ENCODE measurements at regions not wholly inside any gene's neighbourhood (a gene's known extent, or its start where the extent isn't known, plus 50 kb on each side); places are given as distances from the start of the nearest gene placed in this dataset.

- Mint-ChIP-seq H3K4me1 (peaks cover 14% of the 10 kb centered on the region; the same call in 2 of the 3 replicates), H3K27ac (peak overlapping the region; percentile 70; the same call in 1 of the 2 replicates), H3K36me3 (ENCODE audit: low read depth) (peaks cover 14% of the 10 kb centered on the region; the same call in 2 of the 3 replicates), H3K4me3 (no peak overlapping the region), H3K9me3 (no peaks in the 10 kb centered on the region), H3K27me3 (ENCODE audit: insufficient read depth, low read depth, poor library complexity) (peaks cover 4% of the 10 kb centered on the region)
- no peak overlapping the region for H3K4me3 ChIP-seq
- H3F3A ChIP-seq (replicated peaks; ENCODE audit: low read depth) = 0 out of 2 replicates have a peak, but pooled peaks cover 7% of the 10 kb centered on the region
- H3K79me2 ChIP-seq (replicated peaks; ENCODE audit: insufficient read depth) = peaks cover 33% of the 10 kb centered on the region
- H2AFZ ChIP-seq = no peak overlapping the region
- no peak for TF ChIP-seq ETS1 (IDR thresholded peaks at IDR 0.05)
- no peak for TF ChIP-seq POLR2AphosphoS5 (IDR thresholded peaks at IDR 0.05; ENCODE audit: low read depth)
- no peak for TF ChIP-seq EZH2phosphoT487 (IDR thresholded peaks at IDR 0.05; ENCODE audit: unreplicated experiment)
- TF ChIP-seq NANOG (IDR thresholded peaks at IDR 0.05; ENCODE audit: borderline replicate concordance) = no peak
- no peaks in the 10 kb centered on the region for H3K36me3 ChIP-seq (ENCODE audit: insufficient read depth)
- DNase-seq (ENCODE audit: low spot score) (no peak), ATAC-seq (no peak)
- no peaks in the 10 kb centered on the region for H3K27me3 ChIP-seq (ENCODE audit: insufficient read depth)
- H3K27ac ChIP-seq (ENCODE audit: low read depth) = peak overlapping the region; percentile 80; the same call in 1 of the 2 replicates
- 0 out of 2 replicates have a peak overlapping the region, but pooled peaks have one; percentile 21 for H3K4me2 ChIP-seq
- no peaks in the 10 kb centered on the region for H4K20me1 ChIP-seq (replicated peaks; ENCODE audit: insufficient read depth)
- peaks cover 12% of the 10 kb centered on the region for H3K4me1 ChIP-seq (ENCODE audit: insufficient read depth)
- H3K9me2 ChIP-seq (ENCODE audit: insufficient read depth) = no peaks in the 10 kb centered on the region
These were observed 534.8 kb upstream of the HTR2C start for GRCh38 chrX:114049063-114049462.

GRCh38 chrX:114047558-114047957 is 536.3 kb upstream of the HTR2C start:
- H3K4me1 ChIP-seq (ENCODE audit: insufficient read depth) = peaks cover 12% of the 10 kb centered on the region
- no peaks in the 10 kb centered on the region for H3K27me3 ChIP-seq (ENCODE audit: insufficient read depth)
- Mint-ChIP-seq H3K27ac (no peak overlapping the region), H3K4me3 (no peak overlapping the region), H3K36me3 (ENCODE audit: low read depth) (peaks cover 12% of the 10 kb centered on the region; the same call in 2 of the 3 replicates), H3K4me1 (peaks cover 14% of the 10 kb centered on the region; the same call in 2 of the 3 replicates), H3K27me3 (ENCODE audit: insufficient read depth, low read depth, poor library complexity) (peaks cover 4% of the 10 kb centered on the region), H3K9me3 (no peaks in the 10 kb centered on the region)
- DNase-seq (ENCODE audit: low spot score) (peak; percentile 43), ATAC-seq (peak; percentile 8; the same call in 2 of the 3 replicates)
- TF ChIP-seq POLR2AphosphoS5 (IDR thresholded peaks at IDR 0.05; ENCODE audit: low read depth) (0 out of 2 replicates have a peak, but pooled peaks have one; percentile 40), EZH2phosphoT487 (IDR thresholded peaks at IDR 0.05; ENCODE audit: unreplicated experiment) (no peak)
- no peaks in the 10 kb centered on the region for H4K20me1 ChIP-seq (replicated peaks; ENCODE audit: insufficient read depth)
- H3K9me2 ChIP-seq (ENCODE audit: insufficient read depth) = no peaks in the 10 kb centered on the region
- no peaks in the 10 kb centered on the region for H3K36me3 ChIP-seq (ENCODE audit: insufficient read depth)
- H3K4me3 ChIP-seq = peak overlapping the region; percentile 35; the same call in 1 of the 2 replicates
- peak overlapping the region; percentile 69; the same call in 1 of the 2 replicates for H3K27ac ChIP-seq (ENCODE audit: low read depth)
- H3F3A ChIP-seq (replicated peaks; ENCODE audit: low read depth) = 0 out of 2 replicates have a peak, but pooled peaks cover 8% of the 10 kb centered on the region
- H3K79me2 ChIP-seq (replicated peaks; ENCODE audit: insufficient read depth) = peaks cover 42% of the 10 kb centered on the region
- H2AFZ ChIP-seq = no peak overlapping the region
- H3K4me2 ChIP-seq = peak overlapping the region; percentile 60; the same call in 1 of the 2 replicates

- H3K27me3 ChIP-seq (ENCODE audit: insufficient read depth) = no peaks in the 10 kb centered on the region
- Mint-ChIP-seq H3K9me3 (no peaks in the 10 kb centered on the region; the same call in 2 of the 3 replicates), H3K27ac (no peak overlapping the region), H3K4me1 (peaks cover 14% of the 10 kb centered on the region; the same call in 2 of the 3 replicates), H3K36me3 (ENCODE audit: low read depth) (peaks cover 19% of the 10 kb centered on the region), H3K27me3 (ENCODE audit: insufficient read depth, low read depth, poor library complexity) (peaks cover 4% of the 10 kb centered on the region), H3K4me3 (no peak overlapping the region)
- no peak for DNase-seq (ENCODE audit: low spot score)
- H3K4me2 ChIP-seq = no peak overlapping the region; the same call in 1 of the 2 replicates
- no peaks in the 10 kb centered on the region for H3K9me2 ChIP-seq (ENCODE audit: insufficient read depth)
- no peak overlapping the region for H2AFZ ChIP-seq
- peak overlapping the region; percentile 30; the same call in 1 of the 2 replicates for H3K4me3 ChIP-seq
- H3K4me1 ChIP-seq (ENCODE audit: insufficient read depth) = peaks cover 12% of the 10 kb centered on the region
- H3F3A ChIP-seq (replicated peaks; ENCODE audit: low read depth) = 0 out of 2 replicates have a peak, but pooled peaks cover 8% of the 10 kb centered on the region
- H3K36me3 ChIP-seq (ENCODE audit: insufficient read depth) = no peaks in the 10 kb centered on the region
- no peaks in the 10 kb centered on the region for H4K20me1 ChIP-seq (replicated peaks; ENCODE audit: insufficient read depth)
- peak overlapping the region; percentile 32; the same call in 1 of the 2 replicates for H3K27ac ChIP-seq (ENCODE audit: low read depth)
- peaks cover 47% of the 10 kb centered on the region for H3K79me2 ChIP-seq (replicated peaks; ENCODE audit: insufficient read depth)
- ATAC-seq = no peak
- TF ChIP-seq EZH2phosphoT487 (IDR thresholded peaks at IDR 0.05; ENCODE audit: unreplicated experiment) = no peak
- no peak for TF ChIP-seq CREB1 (CRISPR knock-in tag; IDR thresholded peaks at IDR 0.05; ENCODE audit: low read depth)
- TF ChIP-seq JUNB (IDR thresholded peaks at IDR 0.05; ENCODE audit: unreplicated experiment) = no peak
- no peak for TF ChIP-seq STAT1 (IDR thresholded peaks at IDR 0.05; ENCODE audit: unreplicated experiment)
- TF ChIP-seq ZNF462 (CRISPR knock-in tag; IDR thresholded peaks at IDR 0.05) = no peak
- TF ChIP-seq POLR2AphosphoS5 (IDR thresholded peaks at IDR 0.05; ENCODE audit: low read depth) = no peak
These were observed 537.1 kb upstream of the HTR2C start for GRCh38 chrX:114046695-114047279.

Measured in GM23338 (cell line).